ENCODE measurements at regions not wholly inside any gene's neighbourhood (a gene's known extent, or its start where the extent isn't known, plus 50 kb on each side); places are given as distances from the start of the nearest gene placed in this dataset.
A peak's percentile ranks its signal among the peaks of the same experiment; 100 is the strongest.

- no peak for TF ChIP-seq ATF2 (CRISPR knock-in tag; IDR thresholded peaks at IDR 0.05)
- peak; percentile 75 for TF ChIP-seq CBFA2T2 (conservative IDR thresholded peaks at IDR 0.05)
- TF ChIP-seq POLR2A (conservative IDR thresholded peaks at IDR 0.05) = no peak
- TF ChIP-seq DLX4 (CRISPR knock-in tag; IDR thresholded peaks at IDR 0.05) = no peak
- TF ChIP-seq ZFP1 (CRISPR knock-in tag; IDR thresholded peaks at IDR 0.05) = no peak
- no peak for TF ChIP-seq ZNF76 (CRISPR knock-in tag; IDR thresholded peaks at IDR 0.05; ENCODE audit: borderline replicate concordance)
- TF ChIP-seq NEUROD1 (IDR thresholded peaks at IDR 0.05; ENCODE audit: borderline replicate concordance, low read depth, low read length, partially characterized antibody) = no peak
- TF ChIP-seq ZNF79 (CRISPR knock-in tag; IDR thresholded peaks at IDR 0.05; ENCODE audit: low read depth) = no peak
- no peak for TF ChIP-seq SIX5 (IDR thresholded peaks at IDR 0.05; ENCODE audit: borderline replicate concordance in 1 of 2, insufficient read depth in 1 of 2, low read depth in 1 of 2, low read length in 2 of 2)
- no peak for TF ChIP-seq SRF (CRISPR knock-in tag; IDR thresholded peaks at IDR 0.05)
- no peak for TF ChIP-seq RAD51 (IDR thresholded peaks at IDR 0.05; ENCODE audit: borderline replicate concordance, low read depth)
- no peak for TF ChIP-seq GTF2E2 (tag; IDR thresholded peaks at IDR 0.05)
- no peak for TF ChIP-seq GABPB2 (CRISPR knock-in tag; conservative IDR thresholded peaks at IDR 0.05)
- TF ChIP-seq PRMT5 (CRISPR knock-in tag; IDR thresholded peaks at IDR 0.05) = no peak
- TF ChIP-seq RHOXF2B (CRISPR knock-in tag; conservative IDR thresholded peaks at IDR 0.05) = no peak
- no peak for TF ChIP-seq SAFB2 (IDR thresholded peaks at IDR 0.05; ENCODE audit: borderline replicate concordance, low read depth, low read length, severe bottlenecking)
- TF ChIP-seq ZNF668 (CRISPR knock-in tag; IDR thresholded peaks at IDR 0.05) = no peak
- peak; percentile 64 for TF ChIP-seq NCOR1 (IDR thresholded peaks at IDR 0.05)
- no peak for TF ChIP-seq NCOA6 (IDR thresholded peaks at IDR 0.05)
- TF ChIP-seq MYC (IDR thresholded peaks at IDR 0.05; ENCODE audit: low read depth, low read length) = no peak
- TF ChIP-seq MYC (CRISPR knock-in tag; IDR thresholded peaks at IDR 0.05; ENCODE audit: borderline replicate concordance, low read depth) = no peak
- TF ChIP-seq SRSF3 (IDR thresholded peaks at IDR 0.05; ENCODE audit: insufficient read depth, low read length) = no peak
- no peak for TF ChIP-seq ZNF511 (CRISPR knock-in tag; IDR thresholded peaks at IDR 0.05)
- TF ChIP-seq PPARD (CRISPR knock-in tag; IDR thresholded peaks at IDR 0.05) = no peak
- TF ChIP-seq CAMTA2 (CRISPR knock-in tag; conservative IDR thresholded peaks at IDR 0.05) = no peak
- TF ChIP-seq ZNF124 (CRISPR knock-in tag; IDR thresholded peaks at IDR 0.05) = no peak
- no peak for TF ChIP-seq ZNF174 (CRISPR knock-in tag; IDR thresholded peaks at IDR 0.05)
- no peak for TF ChIP-seq STAG1 (CRISPR knock-in tag; IDR thresholded peaks at IDR 0.05; ENCODE audit: borderline replicate concordance)
- no peak for TF ChIP-seq ZKSCAN3 (CRISPR knock-in tag; IDR thresholded peaks at IDR 0.05)
- TF ChIP-seq ZNF212 (CRISPR knock-in tag; IDR thresholded peaks at IDR 0.05) = no peak
- no peak for TF ChIP-seq NCOA4 (IDR thresholded peaks at IDR 0.05; ENCODE audit: partially characterized antibody)
Observed at GRCh38 chr10:29007748-29008610, 280.9 kb upstream of the LYZL1 start (continued).
